IMR-90 (cell line): ENCODE measurements at regions not wholly inside any gene's neighbourhood (a gene's known extent, or its start where the extent isn't known, plus 50 kb on each side); places are given as distances from the start of the nearest gene placed in this dataset.

Experiments
- ATAC-seq: fragments of 200-7000 bp; cut with Tn5 transposase; 2 replicates; pipeline ENCODE4 v1.9.1; 2020; ENCODE audit warnings: low read depth, mild to moderate bottlenecking, moderate library complexity
- BruUV-seq: library from RNA; stranded (reverse); fragments of 400-500 nt; replicated peaks from 2 replicates; lab custom pipeline; 2021; lab: Mats Ljungman, UMichigan
- CTCF ChIA-PET: fragments of 300-600 bp; formaldehyde crosslinking; extraction: SDS; loops from one replicate; lab custom pipeline; 2021; ENCODE audit warnings: antibody characterized with exemption; lab: Yijun Ruan, JAX
- POLR2A ChIA-PET: fragments of 300-600 bp; sonication (Branson Sonifier 250); formaldehyde crosslinking; loops from one replicate; lab custom pipeline; 2022; ENCODE audit warnings: antibody characterized with exemption; ENCODE audit not compliant: unreplicated experiment; lab: Charles Lee
- DNase-seq: peaks from one replicate; pipeline ENCODE4 v3.0.0; 2013
- H2AFZ ChIP-seq: replicated peaks from 2 replicates; pipeline ENCODE3; 2013; ENCODE audit warnings: low read length, mild to moderate bottlenecking; ENCODE audit not compliant: poor library complexity
- H2AK5ac ChIP-seq: 2 replicates; pipeline ENCODE4 v1.6.1; 2013; ENCODE audit warnings: low read depth, low read length, inconsistent platforms
- H2AK9ac ChIP-seq: replicated peaks from 2 replicates; pipeline ENCODE3; 2013; ENCODE audit warnings: mild to moderate bottlenecking, low read depth, low read length, moderate library complexity; ENCODE audit not compliant: poor library complexity
- H2BK120ac ChIP-seq: 2 replicates; pipeline ENCODE4 v1.6.1; 2013; ENCODE audit warnings: low read depth, low read length, inconsistent platforms
- H2BK15ac ChIP-seq: 3 replicates; pipeline ENCODE4 v1.6.1; 2013; ENCODE audit warnings: low read depth, low read length, inconsistent platforms
- H2BK20ac ChIP-seq: 2 replicates; pipeline ENCODE4 v1.6.1; 2013; ENCODE audit warnings: low read depth, mild to moderate bottlenecking, inconsistent platforms, low read length, moderate library complexity
- H2BK5ac ChIP-seq: 2 replicates; pipeline ENCODE4 v1.6.1; 2013; ENCODE audit warnings: mild to moderate bottlenecking, low read depth, low read length, inconsistent platforms; ENCODE audit not compliant: poor library complexity, severe bottlenecking
- H3K14ac ChIP-seq: replicated peaks from 2 replicates; pipeline ENCODE4 v1.6.1; 2013; ENCODE audit warnings: low read depth, low read length, inconsistent platforms
- H3K18ac ChIP-seq: 2 replicates; pipeline ENCODE4 v1.6.1; 2013; ENCODE audit warnings: low read depth, low read length, control low read depth
- H3K23ac ChIP-seq: 2 replicates; pipeline ENCODE4 v1.6.1; 2013; ENCODE audit warnings: low read depth, low read length, inconsistent platforms
- H3K27ac ChIP-seq: 2 replicates; pipeline ENCODE4 v1.5.1; 2013; ENCODE audit warnings: mild to moderate bottlenecking, control low read depth, low read length; ENCODE audit not compliant: insufficient read depth
- H3K27me3 ChIP-seq: 2 replicates; pipeline ENCODE4 v1.6.1; 2013; ENCODE audit warnings: low read length; ENCODE audit not compliant: control insufficient read depth, insufficient read depth
- H3K36me3 ChIP-seq: 2 replicates; pipeline ENCODE4 v1.6.1; 2013; ENCODE audit warnings: low read length, mixed read lengths; ENCODE audit not compliant: control insufficient read depth, insufficient read depth
- H3K4ac ChIP-seq: 2 replicates; pipeline ENCODE4 v1.6.1; 2013; ENCODE audit warnings: low read depth, low read length, inconsistent platforms
- H3K4me1 ChIP-seq: 2 replicates; pipeline ENCODE4 v1.6.1; 2013; ENCODE audit warnings: low read length, mixed read lengths; ENCODE audit not compliant: control insufficient read depth, insufficient read depth
- H3K4me2 ChIP-seq: 2 replicates; pipeline ENCODE4 v1.6.1; 2013; ENCODE audit warnings: low read depth, mild to moderate bottlenecking, control low read depth, low read length, moderate library complexity
- H3K4me3 ChIP-seq: 2 replicates; pipeline ENCODE4 v1.5.1; 2013; ENCODE audit warnings: low read depth, mild to moderate bottlenecking, control low read depth, low read length, moderate library complexity; ENCODE audit not compliant: insufficient read depth
- H3K56ac ChIP-seq: 2 replicates; pipeline ENCODE4 v1.6.1; 2013; ENCODE audit warnings: low read length, inconsistent platforms; ENCODE audit not compliant: insufficient read depth; ENCODE audit errors: extremely low read depth
- H3K79me1 ChIP-seq, 2 experiments: 2 replicates each; pipeline ENCODE4 v1.6.1; 2013; ENCODE audit warnings: low read length in 2 of 2, inconsistent platforms in 1 of 2, low read depth in 1 of 2
- H3K9ac ChIP-seq: 2 replicates; pipeline ENCODE4 v1.6.1; 2013; ENCODE audit warnings: low read depth, low read length, control low read depth
- H3K9me1 ChIP-seq: 2 replicates; pipeline ENCODE4 v1.6.1; 2013; ENCODE audit warnings: low read length, inconsistent platforms; ENCODE audit not compliant: insufficient read depth
- H3K9me3 ChIP-seq: 2 replicates; pipeline ENCODE4 v1.6.1; 2013; ENCODE audit warnings: low read length; ENCODE audit not compliant: control insufficient read depth, insufficient read depth
- H4K20me1 ChIP-seq: 2 replicates; pipeline ENCODE4 v1.6.1; 2013; ENCODE audit warnings: low read length, inconsistent platforms; ENCODE audit not compliant: insufficient read depth
- H4K5ac ChIP-seq: 2 replicates; pipeline ENCODE4 v1.6.1; 2013; ENCODE audit warnings: mild to moderate bottlenecking, low read depth, low read length, control low read depth
- H4K8ac ChIP-seq, 2 experiments: 2 replicates each; pipeline ENCODE4 v1.6.1; 2013; ENCODE audit warnings: low read depth in 2 of 2, low read length in 2 of 2, control low read depth in 1 of 2, inconsistent platforms in 1 of 2
- H4K91ac ChIP-seq: 2 replicates; pipeline ENCODE4 v1.6.1; 2013; ENCODE audit warnings: low read depth, low read length, inconsistent platforms; ENCODE audit not compliant: insufficient read depth
- CEBPB ChIP-seq: IDR thresholded peaks from 2 replicates; pipeline ENCODE4 v1.6.1; 2012; ENCODE audit warnings: low read depth, low read length, improper control_type of control experiment
- FOS ChIP-seq: fragments of 150-350 bp; IDR thresholded peaks from 2 replicates; pipeline ENCODE4 v1.6.1; 2016; ENCODE audit warnings: low read depth, low read length
- MXI1 ChIP-seq: IDR thresholded peaks from 2 replicates; pipeline ENCODE4 v1.6.1; 2012; ENCODE audit warnings: low read depth, mild to moderate bottlenecking, low read length, moderate library complexity, borderline replicate concordance
- POLR2A ChIP-seq: IDR thresholded peaks from 2 replicates; pipeline ENCODE4 v1.6.1; 2012; ENCODE audit warnings: mild to moderate bottlenecking, low read depth, low read length
- RAD21 ChIP-seq: IDR thresholded peaks from 2 replicates; pipeline ENCODE4 v1.6.1; 2012; ENCODE audit warnings: low read length, improper control_type of control experiment
- RFX5 ChIP-seq: IDR thresholded peaks from 2 replicates; pipeline ENCODE4 v1.8.0; 2012; ENCODE audit warnings: low read depth, mild to moderate bottlenecking, low read length, moderate library complexity
- SMC3 ChIP-seq: fragments of 150-350 bp; IDR thresholded peaks from 2 replicates; pipeline ENCODE4 v1.6.1; 2016; ENCODE audit warnings: low read depth, mild to moderate bottlenecking, antibody characterized with exemption, low read length, moderate library complexity
- WGBS, 2 experiments: methylation state at CpG; one replicate each; pipeline versions ENCODE4 v1.1.5 to v1.1.7; 2013; ENCODE audit warnings: missing lambda C conversion rate in 2 of 2; ENCODE audit not compliant: insufficient read length in 1 of 2; ENCODE audit errors: extremely low coverage in 2 of 2; 5-methylcytosine and 5-hydroxymethylcytosine counted together
- dilution Hi-C: fragments of 300-500 bp; cut with HindIII; formaldehyde crosslinking; loops from one replicate; pipeline ENCODE4 v1.14.3; 2018; ENCODE audit warnings: low sequenced_read_pairs; ENCODE audit not compliant: unreplicated experiment
- in situ Hi-C: fragments of 300-500 bp; cut with MboI; formaldehyde crosslinking; loops from 3 replicates; pipeline ENCODE4 v1.14.3; 2019; ENCODE audit warnings: low sequenced_read_pairs, inconsistent platforms, mixed read lengths
- intact Hi-C: fragments of 100-400 bp; cut with micrococcal nuclease; formaldehyde crosslinking; loops from 2 replicates; pipeline ENCODE4 v1.10.0; 2022

GRCh38 chr4:1516881-1517480 is 110.7 kb upstream of the NKX1-1 start:
- DNase-seq = no peak
- no peak overlapping the region for H2AFZ ChIP-seq
- TF ChIP-seq CEBPB (no peak), FOS (no peak), SMC3 (no peak), RFX5 (no peak), POLR2A (no peak), RAD21 (no peak), MXI1 (no peak)
- no peaks in the 10 kb centered on the region for H3K79me1 ChIP-seq
- H3K27me3 ChIP-seq = peaks cover 70% of the 10 kb centered on the region
- H3K9me3 ChIP-seq = peaks cover 7% of the 10 kb centered on the region; the same call in 1 of the 2 replicates
- no peak overlapping the region for H4K91ac ChIP-seq
- ChIA-PET CTCF (no interaction called here), POLR2A (no interaction called here)
- H3K4me3 ChIP-seq = no peak overlapping the region
- no peak overlapping the region for H2BK15ac ChIP-seq
- no peak overlapping the region for H3K56ac ChIP-seq
- no peak overlapping the region for H3K4ac ChIP-seq
- H3K23ac ChIP-seq = no peak overlapping the region
- H3K9ac ChIP-seq = no peak overlapping the region
- H4K20me1 ChIP-seq = no peaks in the 10 kb centered on the region; the same call in 1 of the 2 replicates
- no peaks in the 10 kb centered on the region for H3K4me1 ChIP-seq
- H2AK5ac ChIP-seq = no peak overlapping the region
- WGBS, 2 experiments = 61% methylated on average over 11 of the region's 15 CpGs; no CpG with 5 or more reads in 1 of the 2 experiments
- dilution Hi-C loops = no loop called here
- BruUV-seq = no TSS peak
- H3K14ac ChIP-seq = no peak overlapping the region
- no peaks in the 10 kb centered on the region for H3K36me3 ChIP-seq
- H3K9me1 ChIP-seq = no peaks in the 10 kb centered on the region
- no peak overlapping the region for H3K27ac ChIP-seq
- no peak overlapping the region for H2BK120ac ChIP-seq
- in situ Hi-C loops = no loop called here
- intact Hi-C loops = no loop called here
- H2BK20ac ChIP-seq = no peak overlapping the region
- no peak overlapping the region for H4K5ac ChIP-seq
- no peak overlapping the region for H3K18ac ChIP-seq
- H2AK9ac ChIP-seq = no peak overlapping the region
- no peak for ATAC-seq
- no peak overlapping the region for H3K4me2 ChIP-seq
- H2BK5ac ChIP-seq = no peak overlapping the region
- H4K8ac ChIP-seq = no peak overlapping the region
